ENCODE measurements at regions not wholly inside any gene's neighbourhood (a gene's known extent, or its start where the extent isn't known, plus 50 kb on each side); places are given as distances from the start of the nearest gene placed in this dataset.

DNA sequence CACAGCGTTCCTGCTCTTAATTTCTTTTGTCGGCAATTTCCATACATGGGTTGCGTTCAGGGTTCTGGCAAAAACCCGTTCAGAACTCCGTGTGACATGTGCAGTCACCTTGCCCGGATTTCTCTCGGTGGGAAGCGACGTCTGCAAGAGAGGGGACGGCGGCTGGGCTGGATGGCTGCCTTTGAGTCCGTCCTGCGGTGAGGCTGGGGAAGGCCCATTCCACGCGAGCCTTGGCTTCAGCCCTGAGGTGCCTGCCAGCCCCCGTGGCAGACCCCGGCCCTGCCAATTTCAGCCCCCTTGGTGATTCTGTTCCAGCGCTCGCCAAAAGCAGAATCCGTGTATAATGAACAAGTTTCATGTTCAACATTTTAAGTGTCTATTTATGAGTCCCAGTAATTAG lies 72.6 kb upstream of the TSHZ3 start:
- Histone ChIP-seq H2BK120ac (ENCODE audit: low read depth, low read length) (peak overlapping the region; percentile 22), H3K4ac (ENCODE audit: low read depth, low read length) (no peak overlapping the region), H3K36me3 (ENCODE audit: control insufficient read depth, insufficient read depth, low read length) (no peaks in the 10 kb centered on the region), H3K4me2 (ENCODE audit: low read length) (no peak overlapping the region), H3K27me3 (ENCODE audit: insufficient read depth, low read length, poor library complexity) (no peaks in the 10 kb centered on the region), H2AK5ac (ENCODE audit: low read length) (no peak overlapping the region), H3K27ac (ENCODE audit: low read depth, low read length) (no peak overlapping the region), H3K79me2 (ENCODE audit: control insufficient read depth, insufficient read depth, low read length) (no peaks in the 10 kb centered on the region), H2BK5ac (ENCODE audit: low read length) (no peak overlapping the region), H3K79me1 (ENCODE audit: low read length) (no peaks in the 10 kb centered on the region), H2BK15ac (replicated peaks; ENCODE audit: low read depth) (no peak overlapping the region), H3K4me1 (ENCODE audit: control insufficient read depth, low read depth, low read length) (peaks cover 5% of the 10 kb centered on the region), H3K56ac (ENCODE audit: low read length) (no peak overlapping the region), H3K4me3 (ENCODE audit: low read length) (no peak overlapping the region), H4K5ac (ENCODE audit: low read length) (no peak overlapping the region), H3K18ac (ENCODE audit: low read length) (no peak overlapping the region), H3K23ac (ENCODE audit: low read length) (no peak overlapping the region), H3K9ac (ENCODE audit: low read length) (no peak overlapping the region), H4K8ac (ENCODE audit: low read depth, low read length) (no peak overlapping the region)
- no peak for DNase-seq
- no CpG with 5 or more reads among the region's 20 CpGs for WGBS (ENCODE audit: extremely low coverage, insufficient coverage, low lambda C conversion rate)

GRCh38 chr19:31423896-31424295 lies 74.7 kb upstream of the TSHZ3 start:
- H3K27me3 ChIP-seq (ENCODE audit: insufficient read depth, low read length, poor library complexity): no peaks in the 10 kb centered on the region
- no peak for DNase-seq
- H2AK5ac ChIP-seq (ENCODE audit: low read length): no peak overlapping the region
- H3K79me2 ChIP-seq (ENCODE audit: control insufficient read depth, insufficient read depth, low read length): no peaks in the 10 kb centered on the region
- no peak overlapping the region for H3K56ac ChIP-seq (ENCODE audit: low read length)
- H2BK120ac ChIP-seq (ENCODE audit: low read depth, low read length): no peak overlapping the region
- H3K4me2 ChIP-seq (ENCODE audit: low read length): no peak overlapping the region
- no peak overlapping the region for H3K27ac ChIP-seq (ENCODE audit: low read depth, low read length)
- no peak overlapping the region for H3K4me3 ChIP-seq (ENCODE audit: low read length)
- no peak overlapping the region for H3K9ac ChIP-seq (ENCODE audit: low read length)
- peaks cover 5% of the 10 kb centered on the region for H3K4me1 ChIP-seq (ENCODE audit: control insufficient read depth, low read depth, low read length)
- no peak overlapping the region for H3K4ac ChIP-seq (ENCODE audit: low read depth, low read length)
- H4K8ac ChIP-seq (ENCODE audit: low read depth, low read length): no peak overlapping the region
- no peak overlapping the region for H4K5ac ChIP-seq (ENCODE audit: low read length)
- no CpG with 5 or more reads among the region's 2 CpGs for WGBS (ENCODE audit: extremely low coverage, insufficient coverage, low lambda C conversion rate)
- H2BK15ac ChIP-seq (replicated peaks; ENCODE audit: low read depth): no peak overlapping the region
- H3K23ac ChIP-seq (ENCODE audit: low read length): no peak overlapping the region
- H3K79me1 ChIP-seq (ENCODE audit: low read length): no peaks in the 10 kb centered on the region
- H3K18ac ChIP-seq (ENCODE audit: low read length): no peak overlapping the region
- H2BK5ac ChIP-seq (ENCODE audit: low read length): no peak overlapping the region
- H3K36me3 ChIP-seq (ENCODE audit: control insufficient read depth, insufficient read depth, low read length): no peaks in the 10 kb centered on the region

GRCh38 chr19:31424861-31425620 lies 75.8 kb upstream of the TSHZ3 start:
- H3K4ac ChIP-seq (ENCODE audit: low read depth, low read length): no peak overlapping the region
- H2AK5ac ChIP-seq (ENCODE audit: low read length): no peak overlapping the region
- no CpG with 5 or more reads among the region's 9 CpGs for WGBS (ENCODE audit: extremely low coverage, insufficient coverage, low lambda C conversion rate)
- no peak overlapping the region for H2BK15ac ChIP-seq (replicated peaks; ENCODE audit: low read depth)
- no peaks in the 10 kb centered on the region for H3K27me3 ChIP-seq (ENCODE audit: insufficient read depth, low read length, poor library complexity)
- H3K27ac ChIP-seq (ENCODE audit: low read depth, low read length): peak overlapping the region; percentile 63
- no peaks in the 10 kb centered on the region for H3K36me3 ChIP-seq (ENCODE audit: control insufficient read depth, insufficient read depth, low read length)
- H2BK120ac ChIP-seq (ENCODE audit: low read depth, low read length): no peak overlapping the region
- no peak overlapping the region for H3K4me3 ChIP-seq (ENCODE audit: low read length)
- peak overlapping the region; percentile 43 for H3K18ac ChIP-seq (ENCODE audit: low read length)
- no peak overlapping the region for H4K5ac ChIP-seq (ENCODE audit: low read length)
- H3K4me1 ChIP-seq (ENCODE audit: control insufficient read depth, low read depth, low read length): peaks cover 3% of the 10 kb centered on the region
- H3K79me1 ChIP-seq (ENCODE audit: low read length): no peaks in the 10 kb centered on the region
- no peak overlapping the region for H3K9ac ChIP-seq (ENCODE audit: low read length)
- H4K8ac ChIP-seq (ENCODE audit: low read depth, low read length): no peak overlapping the region
- H3K56ac ChIP-seq (ENCODE audit: low read length): no peak overlapping the region
- H3K23ac ChIP-seq (ENCODE audit: low read length): no peak overlapping the region
- DNase-seq: peak; percentile 60
- H3K79me2 ChIP-seq (ENCODE audit: control insufficient read depth, insufficient read depth, low read length): no peaks in the 10 kb centered on the region
- H2BK5ac ChIP-seq (ENCODE audit: low read length): no peak overlapping the region
- H3K4me2 ChIP-seq (ENCODE audit: low read length): no peak overlapping the region

- Histone ChIP-seq H3K4me1 (ENCODE audit: control insufficient read depth, low read depth, low read length) (peaks cover 3% of the 10 kb centered on the region), H3K4me3 (ENCODE audit: low read length) (no peak overlapping the region), H3K27me3 (ENCODE audit: insufficient read depth, low read length, poor library complexity) (no peaks in the 10 kb centered on the region), H3K18ac (ENCODE audit: low read length) (no peak overlapping the region), H2BK120ac (ENCODE audit: low read depth, low read length) (no peak overlapping the region), H2BK5ac (ENCODE audit: low read length) (no peak overlapping the region), H3K4me2 (ENCODE audit: low read length) (no peak overlapping the region), H3K9ac (ENCODE audit: low read length) (no peak overlapping the region), H2BK15ac (replicated peaks; ENCODE audit: low read depth) (no peak overlapping the region), H3K23ac (ENCODE audit: low read length) (no peak overlapping the region), H3K79me2 (ENCODE audit: control insufficient read depth, insufficient read depth, low read length) (no peaks in the 10 kb centered on the region), H3K79me1 (ENCODE audit: low read length) (no peaks in the 10 kb centered on the region), H3K36me3 (ENCODE audit: control insufficient read depth, insufficient read depth, low read length) (no peaks in the 10 kb centered on the region), H2AK5ac (ENCODE audit: low read length) (no peak overlapping the region), H4K8ac (ENCODE audit: low read depth, low read length) (no peak overlapping the region), H4K5ac (ENCODE audit: low read length) (no peak overlapping the region), H3K27ac (ENCODE audit: low read depth, low read length) (no peak overlapping the region), H3K56ac (ENCODE audit: low read length) (no peak overlapping the region), H3K4ac (ENCODE audit: low read depth, low read length) (no peak overlapping the region)
- no CpG with 5 or more reads among the region's 1 CpG for WGBS (ENCODE audit: extremely low coverage, insufficient coverage, low lambda C conversion rate)
- DNase-seq: no peak
Observed at GRCh38 chr19:31427857-31428256, 78.6 kb upstream of the TSHZ3 start.

- no peak overlapping the region for H3K4me2 ChIP-seq (ENCODE audit: low read length)
- H3K56ac ChIP-seq (ENCODE audit: low read length): no peak overlapping the region
- H3K18ac ChIP-seq (ENCODE audit: low read length): no peak overlapping the region
- no peaks in the 10 kb centered on the region for H3K79me1 ChIP-seq (ENCODE audit: low read length)
- H3K4me3 ChIP-seq (ENCODE audit: low read length): no peak overlapping the region
- H2BK120ac ChIP-seq (ENCODE audit: low read depth, low read length): no peak overlapping the region
- H3K23ac ChIP-seq (ENCODE audit: low read length): no peak overlapping the region
- no peak for DNase-seq
- no peak overlapping the region for H4K8ac ChIP-seq (ENCODE audit: low read depth, low read length)
- H3K4me1 ChIP-seq (ENCODE audit: control insufficient read depth, low read depth, low read length): peaks cover 3% of the 10 kb centered on the region
- H3K36me3 ChIP-seq (ENCODE audit: control insufficient read depth, insufficient read depth, low read length): no peaks in the 10 kb centered on the region
- H4K5ac ChIP-seq (ENCODE audit: low read length): no peak overlapping the region
- no peaks in the 10 kb centered on the region for H3K27me3 ChIP-seq (ENCODE audit: insufficient read depth, low read length, poor library complexity)
- no peak overlapping the region for H3K4ac ChIP-seq (ENCODE audit: low read depth, low read length)
- no peak overlapping the region for H3K9ac ChIP-seq (ENCODE audit: low read length)
- no peak overlapping the region for H3K27ac ChIP-seq (ENCODE audit: low read depth, low read length)
- H2BK15ac ChIP-seq (replicated peaks; ENCODE audit: low read depth): no peak overlapping the region
- no CpG with 5 or more reads among the region's 4 CpGs for WGBS (ENCODE audit: extremely low coverage, insufficient coverage, low lambda C conversion rate)
- H2AK5ac ChIP-seq (ENCODE audit: low read length): no peak overlapping the region
- H3K79me2 ChIP-seq (ENCODE audit: control insufficient read depth, insufficient read depth, low read length): no peaks in the 10 kb centered on the region
- H2BK5ac ChIP-seq (ENCODE audit: low read length): no peak overlapping the region
Observed at GRCh38 chr19:31430381-31430780, 81.1 kb upstream of the TSHZ3 start.

Data from mesendoderm (in vitro differentiated cells).